ENCODE measurements at regions not wholly inside any gene's neighbourhood (a gene's known extent, or its start where the extent isn't known, plus 50 kb on each side); places are given as distances from the start of the nearest gene placed in this dataset.
"Not testable (repeated sequence)": the region's sequence is repeated elsewhere in the genome, so short reads cannot be mapped to it uniquely, and the experiment has no call there.

- Histone ChIP-seq H3K36me3 (ENCODE audit: insufficient read depth, low read length) (no peaks in the 10 kb centered on the region), H3K9ac (ENCODE audit: low read depth, low read length) (no peak overlapping the region), H3K4me1 (ENCODE audit: insufficient read depth, low read length) (peaks cover 6% of the 10 kb centered on the region; the same call in 1 of the 2 replicates), H3K9me3 (ENCODE audit: control insufficient read depth, insufficient read depth, low read length) (no peaks in the 10 kb centered on the region)
Observed at GRCh38 chr1:194919146-194919545, 1689.1 kb downstream of the KCNT2 start.

- H3K9me3 ChIP-seq (ENCODE audit: control insufficient read depth, insufficient read depth, low read length), result no peaks in the 10 kb centered on the region
- H3K36me3 ChIP-seq (ENCODE audit: insufficient read depth, low read length), result no peaks in the 10 kb centered on the region
- peaks cover 6% of the 10 kb centered on the region; the same call in 1 of the 2 replicates for H3K4me1 ChIP-seq (ENCODE audit: insufficient read depth, low read length)
- H3K9ac ChIP-seq (ENCODE audit: low read depth, low read length), result no peak overlapping the region
Observed at GRCh38 chr1:194917769-194918168, 1690.5 kb downstream of the KCNT2 start.

- Histone ChIP-seq H3K9me3 (ENCODE audit: control insufficient read depth, insufficient read depth, low read length) (no peaks in the 10 kb centered on the region; the same call in 1 of the 2 replicates), H3K9ac (ENCODE audit: low read depth, low read length) (no peak overlapping the region), H3K36me3 (ENCODE audit: insufficient read depth, low read length) (no peaks in the 10 kb centered on the region), H3K4me1 (ENCODE audit: insufficient read depth, low read length) (no peaks in the 10 kb centered on the region)
Observed at GRCh38 chr1:194908643-194909042, 1699.6 kb downstream of the KCNT2 start.

- no peaks in the 10 kb centered on the region for H3K36me3 ChIP-seq (ENCODE audit: insufficient read depth, low read length)
- H3K9ac ChIP-seq (ENCODE audit: low read depth, low read length), result no peak overlapping the region
- no peaks in the 10 kb centered on the region for H3K9me3 ChIP-seq (ENCODE audit: control insufficient read depth, insufficient read depth, low read length)
- H3K4me1 ChIP-seq (ENCODE audit: insufficient read depth, low read length), result no peaks in the 10 kb centered on the region
Observed at GRCh38 chr1:194903524-194903923, 1704.7 kb downstream of the KCNT2 start.

GRCh38 chr1:194889310-194889709 is 1702.9 kb upstream of the B3GALT2 start:
- H3K36me3 ChIP-seq (ENCODE audit: insufficient read depth, low read length), result no peaks in the 10 kb centered on the region
- no peaks in the 10 kb centered on the region; the same call in 1 of the 2 replicates for H3K9me3 ChIP-seq (ENCODE audit: control insufficient read depth, insufficient read depth, low read length)
- H3K4me1 ChIP-seq (ENCODE audit: insufficient read depth, low read length), result no peaks in the 10 kb centered on the region
- H3K9ac ChIP-seq (ENCODE audit: low read depth, low read length), result no peak overlapping the region

- Histone ChIP-seq H3K36me3 (ENCODE audit: insufficient read depth, low read length) (no peaks in the 10 kb centered on the region), H3K4me1 (ENCODE audit: insufficient read depth, low read length) (no peaks in the 10 kb centered on the region), H3K9ac (ENCODE audit: low read depth, low read length) (no peak overlapping the region), H3K9me3 (ENCODE audit: control insufficient read depth, insufficient read depth, low read length) (no peaks in the 10 kb centered on the region)
Observed at GRCh38 chr1:194870860-194871259, 1684.4 kb upstream of the B3GALT2 start.

GRCh38 chr1:194866153-194866552 is 1679.7 kb upstream of the B3GALT2 start:
- H3K9me3 ChIP-seq (ENCODE audit: control insufficient read depth, insufficient read depth, low read length), result no peaks in the 10 kb centered on the region
- no peaks in the 10 kb centered on the region for H3K4me1 ChIP-seq (ENCODE audit: insufficient read depth, low read length)
- no peaks in the 10 kb centered on the region for H3K36me3 ChIP-seq (ENCODE audit: insufficient read depth, low read length)
- no peak overlapping the region for H3K9ac ChIP-seq (ENCODE audit: low read depth, low read length)

GRCh38 chr1:194865383-194865782 is 1679.0 kb upstream of the B3GALT2 start:
- no peaks in the 10 kb centered on the region for H3K36me3 ChIP-seq (ENCODE audit: insufficient read depth, low read length)
- H3K4me1 ChIP-seq (ENCODE audit: insufficient read depth, low read length), result no peaks in the 10 kb centered on the region
- H3K9ac ChIP-seq (ENCODE audit: low read depth, low read length), result no peak overlapping the region
- H3K9me3 ChIP-seq (ENCODE audit: control insufficient read depth, insufficient read depth, low read length), result no peaks in the 10 kb centered on the region

- Histone ChIP-seq H3K4me1 (ENCODE audit: insufficient read depth, low read length) (no peaks in the 10 kb centered on the region), H3K9ac (ENCODE audit: low read depth, low read length) (no peak overlapping the region), H3K9me3 (ENCODE audit: control insufficient read depth, insufficient read depth, low read length) (no peaks in the 10 kb centered on the region), H3K36me3 (ENCODE audit: insufficient read depth, low read length) (no peaks in the 10 kb centered on the region)
Observed at GRCh38 chr1:194862129-194862528, 1675.7 kb upstream of the B3GALT2 start.

GRCh38 chr1:194860248-194861201 is 1674.1 kb upstream of the B3GALT2 start:
- Histone ChIP-seq H3K9me3 (ENCODE audit: control insufficient read depth, insufficient read depth, low read length) (no peaks in the 10 kb centered on the region), H3K9ac (ENCODE audit: low read depth, low read length) (no peak overlapping the region), H3K4me1 (ENCODE audit: insufficient read depth, low read length) (no peaks in the 10 kb centered on the region), H3K36me3 (ENCODE audit: insufficient read depth, low read length) (no peaks in the 10 kb centered on the region)

GRCh38 chr1:194859481-194860154 is 1673.2 kb upstream of the B3GALT2 start:
- H3K9ac ChIP-seq (ENCODE audit: low read depth, low read length); H3K4me1 ChIP-seq (ENCODE audit: insufficient read depth, low read length); H3K9me3 ChIP-seq (ENCODE audit: control insufficient read depth, insufficient read depth, low read length); H3K36me3 ChIP-seq (ENCODE audit: insufficient read depth, low read length): not testable (repeated sequence)

GRCh38 chr1:194858811-194859480 is 1672.5 kb upstream of the B3GALT2 start:
- H3K36me3 ChIP-seq (ENCODE audit: insufficient read depth, low read length); H3K4me1 ChIP-seq (ENCODE audit: insufficient read depth, low read length); H3K9ac ChIP-seq (ENCODE audit: low read depth, low read length); H3K9me3 ChIP-seq (ENCODE audit: control insufficient read depth, insufficient read depth, low read length): not testable (repeated sequence)

- Histone ChIP-seq H3K4me1 (ENCODE audit: insufficient read depth, low read length) (no peaks in the 10 kb centered on the region), H3K9ac (ENCODE audit: low read depth, low read length) (no peak overlapping the region), H3K9me3 (ENCODE audit: control insufficient read depth, insufficient read depth, low read length) (no peaks in the 10 kb centered on the region), H3K36me3 (ENCODE audit: insufficient read depth, low read length) (no peaks in the 10 kb centered on the region)
Observed at GRCh38 chr1:194857413-194857812, 1671.0 kb upstream of the B3GALT2 start.

- H3K9ac ChIP-seq (ENCODE audit: low read depth, low read length), result no peak overlapping the region
- no peaks in the 10 kb centered on the region for H3K36me3 ChIP-seq (ENCODE audit: insufficient read depth, low read length)
- no peaks in the 10 kb centered on the region for H3K4me1 ChIP-seq (ENCODE audit: insufficient read depth, low read length)
- no peaks in the 10 kb centered on the region for H3K9me3 ChIP-seq (ENCODE audit: control insufficient read depth, insufficient read depth, low read length)
Observed at GRCh38 chr1:194848846-194849245, 1662.4 kb upstream of the B3GALT2 start.
